ENCODE measurements at regions not wholly inside any gene's neighbourhood (a gene's known extent, or its start where the extent isn't known, plus 50 kb on each side); places are given as distances from the start of the nearest gene placed in this dataset.
A peak's percentile ranks its signal among the peaks of the same experiment; 100 is the strongest.
"Not testable (repeated sequence)": the region's sequence is repeated elsewhere in the genome, so short reads cannot be mapped to it uniquely, and the experiment has no call there.

- DNase-seq (ENCODE audit: low spot score), result no peak
Observed at GRCh38 chr6:11889572-11889971, 111.0 kb upstream of the ADTRP start.

DNA sequence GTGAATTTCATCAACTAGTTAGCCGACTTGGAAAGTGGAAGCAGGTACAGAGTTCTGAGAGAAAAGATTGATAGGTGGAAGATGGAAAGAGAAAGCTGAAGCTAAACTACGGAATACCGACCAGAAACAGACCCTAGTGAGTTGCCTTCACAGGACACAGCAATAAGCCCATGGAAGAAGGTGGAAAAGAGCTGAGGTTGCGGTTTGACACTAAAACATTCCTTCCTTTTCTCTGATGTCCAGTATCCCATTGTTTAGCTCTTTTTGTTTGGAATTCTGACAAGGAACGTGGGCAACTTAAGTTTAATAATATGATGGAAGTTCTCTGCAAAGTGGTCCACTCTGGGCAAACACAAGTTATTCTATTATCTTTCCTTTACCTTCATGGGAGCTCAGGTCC is 110.1 kb upstream of the ADTRP start:
- no peak for DNase-seq (ENCODE audit: low spot score)

- DNase-seq (ENCODE audit: low spot score), result no peak
Observed at GRCh38 chr6:11885159-11885558, 106.6 kb upstream of the ADTRP start.

DNA sequence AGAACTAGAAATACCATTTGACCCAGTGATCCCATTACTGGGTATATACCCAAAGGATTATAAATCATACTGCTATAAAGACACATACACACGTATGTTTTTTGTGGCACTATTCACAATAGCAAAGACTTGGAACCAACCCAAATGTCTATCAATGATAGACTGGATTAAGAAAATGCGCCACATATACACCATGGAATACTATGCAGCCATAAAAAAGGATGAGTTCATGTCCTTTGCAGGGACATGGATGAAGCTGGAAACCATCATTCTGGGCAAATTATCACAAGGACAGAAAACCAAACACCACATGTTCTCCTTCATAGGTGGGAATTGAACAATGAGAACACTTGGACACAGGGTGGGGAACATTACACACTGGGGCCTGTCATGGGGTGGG is 104.9 kb upstream of the ADTRP start:
- not testable (repeated sequence) for DNase-seq (ENCODE audit: low spot score)

GRCh38 chr6:11880156-11880555 is 101.6 kb upstream of the ADTRP start:
- not testable (repeated sequence) for DNase-seq (ENCODE audit: low spot score)

DNA sequence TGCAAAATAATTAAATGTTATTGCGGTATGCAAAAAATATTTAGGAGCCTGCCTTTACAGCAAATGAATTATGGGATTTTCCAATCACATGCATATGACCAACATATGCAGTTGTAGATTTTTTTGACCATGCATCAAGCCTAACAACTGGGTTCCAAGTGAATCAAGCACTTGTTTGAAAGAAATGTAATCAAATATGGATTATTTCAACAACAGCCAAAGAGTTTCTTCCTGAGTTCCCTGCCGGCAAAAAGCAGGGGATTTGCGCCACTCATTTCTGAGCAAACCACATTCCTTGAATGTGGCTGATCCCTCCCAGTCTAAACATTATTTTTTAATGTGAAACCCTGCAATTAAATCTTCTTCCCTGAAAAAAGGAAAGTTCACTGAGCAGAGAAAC is 100.1 kb upstream of the ADTRP start:
- DNase-seq (ENCODE audit: low spot score), result no peak

- no peak for DNase-seq (ENCODE audit: low spot score)
Observed at GRCh38 chr6:11878029-11878428, 99.4 kb upstream of the ADTRP start.

DNA sequence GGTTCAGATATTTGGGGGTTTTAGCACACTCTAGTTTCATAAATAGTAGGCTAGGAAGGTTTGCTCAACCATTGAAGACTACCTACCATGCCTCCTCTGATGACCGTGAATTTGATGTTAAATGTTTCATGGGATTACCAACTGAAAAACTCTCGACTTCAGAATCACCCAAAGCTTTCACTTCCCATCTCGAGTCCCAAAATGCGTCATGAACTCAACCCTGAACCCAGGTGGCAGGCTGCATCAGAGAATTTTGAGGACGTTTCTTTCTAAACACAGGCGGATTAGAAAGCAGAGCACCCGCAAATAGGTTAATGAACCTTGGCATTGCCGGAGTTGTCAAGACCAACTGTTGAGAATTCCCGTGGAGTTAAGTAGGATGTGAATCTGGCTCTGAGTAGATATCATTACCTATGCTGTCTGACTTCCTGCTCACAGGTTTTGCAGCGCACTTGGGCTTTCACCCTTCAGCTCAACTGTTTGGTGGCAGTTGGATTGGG is 98.4 kb upstream of the ADTRP start:
- DNase-seq (ENCODE audit: low spot score), result no peak

- no peak for DNase-seq (ENCODE audit: low spot score)
Observed at GRCh38 chr6:11875325-11876109, 96.9 kb upstream of the ADTRP start.

DNA sequence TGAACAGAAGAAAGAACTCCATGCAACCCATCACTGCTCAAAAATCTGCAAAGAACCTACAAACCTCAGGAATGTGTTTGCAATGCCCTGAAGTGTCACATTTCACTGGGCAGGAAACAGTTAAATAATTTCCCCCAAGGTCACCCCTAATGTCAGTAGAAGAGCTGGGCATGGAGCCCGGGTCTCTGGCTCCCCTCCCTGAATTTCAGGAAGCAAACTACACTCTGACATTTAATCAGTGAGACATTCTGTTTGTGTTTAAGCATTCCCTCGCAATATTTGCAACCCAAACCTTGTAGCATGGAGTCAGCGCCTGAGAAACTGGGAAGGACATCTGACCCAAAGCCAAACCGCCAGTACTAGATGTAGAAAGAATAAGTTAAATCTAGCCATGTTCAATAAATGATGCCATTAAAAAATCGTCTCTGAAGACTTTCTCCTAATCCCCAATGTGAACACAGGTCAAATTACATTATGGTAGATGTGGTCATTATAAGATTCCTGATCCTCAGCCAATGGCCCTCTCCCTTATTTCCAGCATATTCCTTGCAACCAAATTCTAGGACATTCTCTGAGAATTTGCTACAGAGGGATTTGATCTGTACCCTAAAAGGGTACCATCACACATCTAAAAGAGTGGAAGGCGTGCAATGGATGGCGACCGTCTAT is 91.2 kb upstream of the ADTRP start:
- peak; percentile 37 for DNase-seq (ENCODE audit: low spot score)

DNA sequence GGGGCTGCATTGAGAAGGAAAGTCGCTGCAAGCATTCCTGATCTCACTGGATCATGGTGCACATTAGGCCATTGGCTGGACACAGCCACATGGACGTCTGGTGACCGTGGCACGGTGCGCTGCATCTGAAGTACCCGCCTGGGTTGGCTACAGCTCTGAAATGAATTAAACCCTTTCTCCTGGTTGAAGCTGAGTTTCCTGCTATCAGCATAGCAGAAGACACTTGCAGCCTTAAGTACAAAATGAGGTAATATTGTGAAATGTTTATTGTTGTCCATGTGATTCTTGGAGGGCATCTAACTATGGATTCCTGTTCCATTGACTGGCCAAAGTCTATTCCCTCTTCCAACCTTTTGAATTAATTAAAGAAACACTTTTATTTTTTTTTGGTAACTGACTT is 89.8 kb upstream of the ADTRP start:
- DNase-seq (ENCODE audit: low spot score), result no peak

- DNase-seq (ENCODE audit: low spot score), result no peak
Observed at GRCh38 chr6:11865680-11866300, 87.2 kb upstream of the ADTRP start.

DNA sequence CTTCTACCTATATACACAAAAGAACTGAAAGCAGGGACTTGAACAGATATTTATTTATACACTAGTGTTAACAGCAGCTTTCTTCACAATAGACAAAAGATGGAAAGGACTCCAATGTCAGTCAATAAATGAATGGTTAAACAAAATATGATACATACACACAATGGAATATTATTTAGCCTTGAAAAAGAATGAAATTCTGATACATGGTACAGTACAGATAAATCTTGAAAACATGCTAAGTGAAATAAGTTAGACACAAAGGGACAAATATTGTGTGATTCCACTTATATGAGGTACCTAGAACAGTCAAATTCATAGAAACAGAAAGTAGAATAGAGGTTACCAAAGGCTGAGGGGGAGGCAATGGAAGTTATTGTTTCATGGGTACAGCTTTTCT is 79.8 kb upstream of the ADTRP start:
- no peak for DNase-seq (ENCODE audit: low spot score)

DNA sequence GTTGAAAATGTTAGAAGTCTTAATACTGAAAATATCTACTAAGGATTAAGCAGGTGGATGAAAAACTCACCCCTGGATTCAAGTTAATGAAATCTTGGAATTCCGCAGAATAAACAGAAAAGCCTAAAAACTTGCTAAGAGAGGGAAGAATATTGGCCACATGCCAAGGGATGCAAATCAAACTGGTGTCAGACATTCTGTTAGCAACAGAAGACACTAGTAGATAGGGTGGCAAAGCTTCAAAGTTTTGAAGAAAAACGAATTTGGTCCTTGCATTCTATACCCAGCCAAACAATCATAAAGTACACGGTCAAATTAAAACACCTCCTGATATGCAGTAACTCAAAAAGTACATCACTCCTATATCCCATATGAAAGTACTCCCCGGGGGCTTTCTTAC is 77.1 kb upstream of the ADTRP start:
- DNase-seq (ENCODE audit: low spot score), result no peak

DNA sequence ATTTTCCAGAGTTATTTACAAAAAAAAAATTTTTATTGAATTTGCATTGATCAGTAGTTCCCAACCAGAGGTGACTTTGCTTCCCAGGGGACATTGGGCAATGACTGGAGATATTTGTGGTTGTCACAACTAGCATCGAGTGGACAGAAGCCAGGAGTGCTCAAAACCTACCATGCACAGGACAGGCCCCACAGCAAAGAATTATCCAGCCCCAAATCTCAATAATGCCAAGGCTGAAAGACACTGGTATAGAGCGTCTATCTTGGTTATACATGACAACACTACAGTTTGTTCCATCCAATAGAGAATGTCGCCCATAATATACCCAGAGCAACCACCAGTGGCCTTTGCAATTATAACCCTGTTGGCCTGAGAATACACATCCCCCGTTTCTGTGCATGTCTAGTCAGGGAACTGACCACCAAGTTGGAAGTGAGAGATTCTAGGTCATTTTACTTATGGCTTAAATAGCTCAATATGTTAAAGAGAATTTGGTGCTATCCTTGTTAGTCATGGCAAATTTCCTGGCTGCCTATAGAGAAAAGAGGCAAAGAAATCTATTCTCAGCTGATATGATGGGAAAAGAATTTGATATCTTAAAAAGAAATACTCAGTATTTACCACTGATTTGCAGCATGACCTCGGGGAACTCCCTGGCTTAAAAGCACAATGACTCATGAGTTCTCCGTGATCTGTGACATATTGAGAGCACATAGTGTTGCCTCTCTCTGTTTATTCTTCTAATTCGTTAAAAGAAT is 76.0 kb upstream of the ADTRP start:
- peak; percentile 43 for DNase-seq (ENCODE audit: low spot score)

DNA sequence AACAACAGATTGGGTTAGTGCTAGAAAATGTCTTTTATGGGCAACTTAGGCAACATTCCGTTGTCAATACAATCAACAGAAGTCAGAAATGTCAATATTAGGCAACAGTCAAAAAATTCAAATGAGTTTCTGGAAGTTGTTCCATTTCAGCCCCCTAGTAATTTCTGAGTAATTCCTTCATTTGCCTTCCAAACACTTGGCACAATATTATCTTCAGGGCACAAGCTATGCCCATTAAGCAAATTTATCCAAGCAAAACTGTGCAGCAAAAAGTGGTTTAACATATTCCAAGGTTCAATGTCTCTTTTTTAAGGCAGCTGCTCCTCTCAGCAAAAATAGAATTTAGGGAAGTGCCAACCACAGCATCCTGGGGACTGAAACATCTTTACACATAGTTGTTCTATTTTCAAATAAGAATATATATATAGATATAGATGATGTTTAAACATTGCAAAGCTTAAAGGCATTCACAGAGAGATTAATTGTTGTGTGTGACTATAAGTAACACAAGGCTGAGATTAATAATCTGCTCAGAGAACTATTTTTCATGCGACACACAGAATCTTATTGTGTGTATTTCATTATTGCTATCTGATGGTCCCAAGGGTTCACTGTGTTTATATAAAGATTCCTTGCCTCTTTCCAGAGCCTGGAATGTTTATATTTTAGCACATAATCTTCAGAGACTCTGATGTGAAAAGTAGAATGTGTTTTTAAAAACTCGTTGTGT is 75.2 kb upstream of the ADTRP start:
- DNase-seq (ENCODE audit: low spot score), result no peak

GRCh38 chr6:11852061-11852651 is 73.6 kb upstream of the ADTRP start:
- DNase-seq (ENCODE audit: low spot score), result no peak

DNA sequence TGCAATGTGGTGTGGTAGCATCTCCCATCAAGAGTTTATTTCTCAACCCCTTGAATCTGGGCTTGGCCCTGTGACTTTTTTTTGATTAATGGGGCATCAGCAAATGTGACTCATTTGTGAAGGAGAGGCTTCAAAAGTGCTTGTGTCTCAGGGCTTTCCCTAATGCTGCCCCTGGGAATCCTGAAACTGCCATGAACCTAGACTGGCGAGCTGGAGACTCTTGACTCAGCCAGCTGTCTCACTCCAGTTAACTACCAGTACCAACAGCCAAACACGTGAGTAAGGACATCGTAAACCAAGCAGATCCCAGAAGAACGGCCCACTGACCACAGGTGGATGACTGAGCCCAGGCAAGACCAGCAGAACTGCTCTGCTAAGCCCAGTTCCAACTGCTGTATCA is 72.8 kb upstream of the ADTRP start:
- DNase-seq (ENCODE audit: low spot score), result peak; percentile 26

DNA sequence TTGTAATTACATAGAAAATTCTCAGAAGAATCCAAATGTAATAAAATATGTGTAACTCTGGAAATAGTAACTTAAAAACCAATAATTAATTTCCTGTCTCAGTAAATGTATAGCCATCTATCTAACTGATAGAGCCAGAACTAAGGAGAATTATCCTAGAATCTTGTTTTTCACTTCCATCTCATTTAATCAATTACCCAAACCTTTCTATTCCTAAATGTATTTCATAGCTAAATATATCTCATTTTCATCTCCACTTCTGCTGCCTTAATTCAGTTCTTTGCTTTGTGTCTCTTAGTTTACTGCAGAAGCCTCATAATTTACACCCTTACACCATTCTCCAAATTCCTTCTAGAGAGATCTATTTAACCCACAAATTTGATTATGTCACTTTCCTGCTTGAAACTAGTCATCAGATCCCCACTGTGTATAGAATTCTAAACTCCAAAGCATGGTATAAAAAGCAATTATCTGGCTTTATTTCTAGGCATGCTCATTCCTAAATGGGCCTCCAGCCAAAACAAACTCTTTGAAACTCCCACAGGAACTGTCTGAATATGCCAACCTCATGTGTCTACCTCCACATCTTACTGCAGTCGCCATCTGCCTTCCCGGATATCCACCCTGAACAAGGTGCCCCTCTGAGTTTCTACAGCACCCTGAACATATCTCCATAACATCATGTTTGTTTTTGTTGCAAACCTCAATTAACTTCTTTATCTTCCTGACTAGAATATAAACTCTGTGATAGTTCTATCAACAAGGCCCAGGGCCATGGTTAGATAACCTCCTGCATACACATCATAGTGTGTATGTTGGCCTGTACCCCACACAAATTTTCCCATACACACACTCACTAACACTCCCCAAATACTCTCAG is 70.5 kb upstream of the ADTRP start:
- no peak for DNase-seq (ENCODE audit: low spot score)

- no peak for DNase-seq (ENCODE audit: low spot score)
Observed at GRCh38 chr6:11848346-11848651, 69.7 kb upstream of the ADTRP start.
